CD14-positive monocyte (primary cell): ENCODE measurements at regions not wholly inside any gene's neighbourhood (a gene's known extent, or its start where the extent isn't known, plus 50 kb on each side); places are given as distances from the start of the nearest gene placed in this dataset.

ENCODE experiments used
- DNase-seq, 3 donors: peaks; one replicate each; pipeline ENCODE4 v3.0.0-alpha.2; 2011 to 2022
- H2AFZ ChIP-seq: 2 replicates; pipeline ENCODE4 v1.6.0; 2012; ENCODE audit warnings: mild to moderate bottlenecking, low read depth, low read length, inconsistent platforms; ENCODE audit not compliant: insufficient read depth, poor library complexity, severe bottlenecking
- H3K27ac ChIP-seq, 2 donors: 1 replicate in 1 of 2; 2 replicates in 1 of 2; pipeline ENCODE4 v1.5.1; 2012 to 2013; ENCODE audit warnings: low read length in 2 of 2, control low read depth in 1 of 2, inconsistent platforms in 1 of 2, low read depth in 1 of 2, mild to moderate bottlenecking in 1 of 2
- H3K27me3 ChIP-seq, 2 donors: one replicate each; pipeline versions ENCODE4 v1.6.0 to v1.6.1; 2011 to 2013; ENCODE audit warnings: low read length in 2 of 2; ENCODE audit not compliant: control insufficient read depth in 2 of 2, insufficient read depth in 2 of 2
- H3K36me3 ChIP-seq, 2 donors: replicated peaks in 1 of 2; 1 replicate in 1 of 2; 2 replicates in 1 of 2; pipeline versions ENCODE4 v1.5.1 to v1.6.1; 2012 to 2013; ENCODE audit warnings: low read length in 2 of 2, control low read depth in 1 of 2, inconsistent platforms in 1 of 2, mild to moderate bottlenecking in 1 of 2; ENCODE audit not compliant: insufficient read depth in 2 of 2, control insufficient read depth in 1 of 2
- H3K4me1 ChIP-seq, 2 donors: 1 replicate in 1 of 2; 2 replicates in 1 of 2; pipeline versions ENCODE4 v1.5.1 to v1.6.1; 2012 to 2013; ENCODE audit warnings: low read length in 2 of 2, control low read depth in 1 of 2, inconsistent platforms in 1 of 2, mild to moderate bottlenecking in 1 of 2, moderate library complexity in 1 of 2; ENCODE audit not compliant: insufficient read depth in 2 of 2, control insufficient read depth in 1 of 2
- H3K4me2 ChIP-seq: replicated peaks from 2 replicates; pipeline ENCODE3; 2012; ENCODE audit warnings: low read length, moderate library complexity, mild to moderate bottlenecking; ENCODE audit not compliant: poor library complexity, severe bottlenecking; ENCODE audit errors: extremely low read depth
- H3K4me3 ChIP-seq, 3 experiments: fragments of 200-600 bp in 1 of 3; sonication (generic) in 1 of 3; replicated peaks in 1 of 3; 1 replicate in 2 of 3; 2 replicates in 1 of 3; pipeline ENCODE4 v1.5.1; 2011 to 2013; ENCODE audit warnings: low read length in 3 of 3, mild to moderate bottlenecking in 3 of 3, control low read depth in 2 of 3, low read depth in 2 of 3, inconsistent platforms in 1 of 3, moderate library complexity in 1 of 3
- H3K79me2 ChIP-seq: 2 replicates; pipeline ENCODE4 v1.6.0; 2012; ENCODE audit warnings: mild to moderate bottlenecking, control low read depth, inconsistent platforms, low read length, moderate library complexity; ENCODE audit not compliant: insufficient read depth
- H3K9ac ChIP-seq: 2 replicates; pipeline ENCODE4 v1.6.0; 2017; ENCODE audit warnings: low read length, mild to moderate bottlenecking; ENCODE audit not compliant: insufficient read depth, poor library complexity, severe bottlenecking
- H3K9me3 ChIP-seq, 2 donors: replicated peaks in 1 of 2; 1 replicate in 1 of 2; 2 replicates in 1 of 2; pipeline versions ENCODE4 v1.5.1 to v1.6.1; 2012 to 2013; ENCODE audit warnings: low read length in 2 of 2, control low read depth in 1 of 2; ENCODE audit not compliant: control insufficient read depth in 1 of 2, insufficient read depth in 1 of 2
- H4K20me1 ChIP-seq: 2 replicates; pipeline ENCODE4 v1.6.0; 2012; ENCODE audit warnings: mild to moderate bottlenecking, low read length, control low read depth, moderate library complexity; ENCODE audit not compliant: insufficient read depth
- H3K27ac Mint-ChIP-seq, 7 donors: one replicate each; pipeline ENCODE4 v1.8.0; 2020; ENCODE audit warnings: mild to moderate bottlenecking in 7 of 7, mixed read lengths in 7 of 7, moderate library complexity in 6 of 7, inconsistent platforms in 2 of 7
- H3K27me3 Mint-ChIP-seq, 3 donors: one replicate each; pipeline ENCODE4 v1.8.0; 2021 to 2022; ENCODE audit warnings: low read depth in 3 of 3, mild to moderate bottlenecking in 3 of 3, mixed read lengths in 3 of 3, moderate library complexity in 3 of 3, inconsistent platforms in 1 of 3
- H3K36me3 Mint-ChIP-seq, 2 donors: one replicate each; pipeline ENCODE4 v1.8.0; 2020; ENCODE audit warnings: mixed read lengths in 2 of 2, inconsistent platforms in 1 of 2, mild to moderate bottlenecking in 1 of 2
- H3K4me1 Mint-ChIP-seq: one replicate; pipeline ENCODE4 v1.8.0; 2020; ENCODE audit warnings: mild to moderate bottlenecking, mixed read lengths
- H3K4me3 Mint-ChIP-seq, 2 donors: one replicate each; pipeline ENCODE4 v1.8.0; 2020; ENCODE audit warnings: mild to moderate bottlenecking in 2 of 2, mixed read lengths in 2 of 2, moderate library complexity in 1 of 2
- H3K9me3 Mint-ChIP-seq, 7 donors: one replicate each; pipeline ENCODE4 v1.8.0; 2020 to 2022; ENCODE audit warnings: mixed read lengths in 7 of 7, mild to moderate bottlenecking in 6 of 7, moderate library complexity in 6 of 7, inconsistent platforms in 2 of 7
- CTCF ChIP-seq: fragments of 200-600 bp; IDR thresholded peaks from one replicate; pipeline ENCODE4 v1.8.0; 2022; ENCODE audit warnings: antibody characterized with exemption, mild to moderate bottlenecking
- WGBS: methylation state at CpG from one replicate; pipeline ENCODE4 v1.1.5; 2013; ENCODE audit warnings: missing lambda C conversion rate; ENCODE audit not compliant: insufficient coverage; 5-methylcytosine and 5-hydroxymethylcytosine counted together
- intact Hi-C, 2 donors: fragments of 100-400 bp; cut with micrococcal nuclease; formaldehyde crosslinking; loops; one replicate each; pipeline versions ENCODE4 v1.15.0 to v1.15.1; 2023

DNA sequence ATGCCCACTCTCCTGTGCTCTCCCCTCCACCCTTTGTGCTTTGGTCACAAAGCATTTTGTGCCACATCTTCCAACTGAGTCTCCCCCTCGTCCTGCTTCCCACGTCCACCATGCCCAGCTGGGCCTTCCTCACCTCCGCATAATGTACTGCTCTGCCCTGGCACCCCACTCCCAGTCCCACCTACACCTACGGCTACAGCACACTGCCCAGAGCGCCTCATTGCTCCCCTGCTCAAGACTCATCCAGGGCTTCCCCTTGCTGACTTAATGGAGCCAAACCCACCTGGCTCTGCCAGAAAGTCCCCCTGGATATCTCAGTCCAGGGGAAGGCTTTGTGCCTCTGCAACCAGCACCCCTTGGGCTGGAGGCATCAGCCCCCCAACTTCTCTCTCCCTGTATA is 299.2 kb upstream of the ZMIZ1 start:
- H3K4me3 ChIP-seq = no peak overlapping the region

DNA sequence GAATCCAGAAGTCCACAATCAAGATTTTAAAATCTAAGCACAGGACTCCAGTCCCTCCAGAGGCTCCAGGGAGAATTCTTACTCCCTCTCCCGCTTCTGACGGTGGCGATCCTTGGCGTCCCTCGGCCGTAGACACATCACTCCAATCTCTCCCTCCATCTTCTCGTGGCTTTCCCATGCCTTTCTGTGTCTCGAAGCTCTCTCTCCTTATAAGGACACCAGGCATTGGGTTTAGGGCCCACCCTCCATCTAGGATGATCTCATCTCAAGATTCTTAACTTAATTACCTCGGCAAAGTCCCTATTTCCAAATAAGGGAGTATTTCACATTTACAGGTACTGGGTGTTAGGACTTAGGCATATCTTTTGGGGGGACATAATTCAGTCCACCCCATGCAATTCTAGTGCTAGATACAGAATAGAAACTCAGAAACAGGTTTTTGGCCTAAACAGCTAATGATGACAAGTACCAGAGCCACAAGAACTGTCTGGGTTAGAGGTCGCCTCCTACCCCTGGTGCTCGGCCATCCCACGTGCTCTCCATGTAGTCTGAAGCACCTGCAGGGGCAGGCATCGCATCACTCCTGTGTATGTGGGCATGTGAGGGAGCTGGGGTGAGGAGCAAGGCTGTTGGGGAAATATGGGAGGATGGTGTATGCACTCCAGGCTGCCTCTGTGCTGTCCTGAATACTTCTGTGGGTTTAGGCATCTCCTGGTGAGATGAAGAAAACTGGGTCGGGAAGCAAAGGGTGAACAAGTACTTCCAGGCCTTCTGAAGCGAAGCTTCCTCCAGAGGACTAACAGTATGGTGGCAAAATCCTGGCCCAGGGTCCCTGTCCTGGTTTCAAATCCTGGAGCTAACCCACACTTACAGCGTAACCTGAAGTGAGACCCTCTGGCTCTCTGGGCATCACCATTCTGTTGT is 298.3 kb upstream of the ZMIZ1 start:
- Histone ChIP-seq H3K9me3 (no peaks in the 10 kb centered on the region), H3K4me1 (peaks cover 0 to 4% of the 10 kb centered on the region in 2 donors), H2AFZ (no peak overlapping the region), H3K4me2 (no peak overlapping the region), H4K20me1 (no peaks in the 10 kb centered on the region), H3K79me2 (no peaks in the 10 kb centered on the region), H3K4me3 (no peak overlapping the region), H3K9ac (no peak overlapping the region), H3K27ac (no peak overlapping the region), H3K27me3 (no peaks in the 10 kb centered on the region), H3K36me3 (no peaks in the 10 kb centered on the region)
- H3K36me3 Mint-ChIP-seq = no peaks in the 10 kb centered on the region
- peaks cover 1 to 6% (median 4%) of the 10 kb centered on the region in 3 donors for H3K27me3 Mint-ChIP-seq
- no peak overlapping the region for H3K27ac Mint-ChIP-seq
- no peak overlapping the region for H3K4me3 Mint-ChIP-seq
- WGBS = 95% methylated on average over 14 of the region's 16 CpGs
- DNase-seq = no peak
- H3K4me1 Mint-ChIP-seq = peaks cover 4% of the 10 kb centered on the region
- H3K9me3 Mint-ChIP-seq = peaks cover 0 to 2% (median 0%) of the 10 kb centered on the region in 7 donors
- intact Hi-C loops = no loop called here
- no peak for TF ChIP-seq CTCF

More for the DNA sequence above, 299.2 kb upstream of the ZMIZ1 start:
- Mint-ChIP-seq H3K27me3 (peaks cover 1 to 6% (median 4%) of the 10 kb centered on the region in 3 donors), H3K4me3 (no peak overlapping the region), H3K27ac (no peak overlapping the region), H3K36me3 (no peaks in the 10 kb centered on the region), H3K4me1 (peaks cover 11% of the 10 kb centered on the region), H3K9me3 (peaks cover 0 to 2% (median 0%) of the 10 kb centered on the region in 7 donors)
- no peaks in the 10 kb centered on the region for H4K20me1 ChIP-seq
- no peak overlapping the region for H3K27ac ChIP-seq
- intact Hi-C loops = loop anchor here in 1 of 2 donors (10.0 kb wide), 1 partner anchor 295 kb away; the partner anchor contains the start of gene ZMIZ1
- H3K27me3 ChIP-seq = no peaks in the 10 kb centered on the region
- 90% methylated on average over 5 of the region's 5 CpGs for WGBS
- no peak overlapping the region for H3K4me2 ChIP-seq
- TF ChIP-seq CTCF = no peak
- peaks cover 5 to 11% of the 10 kb centered on the region in 2 donors for H3K4me1 ChIP-seq
- no peaks in the 10 kb centered on the region for H3K9me3 ChIP-seq
- no peak for DNase-seq
- no peaks in the 10 kb centered on the region for H3K36me3 ChIP-seq
- H3K9ac ChIP-seq = no peak overlapping the region
- H2AFZ ChIP-seq = no peak overlapping the region
- no peaks in the 10 kb centered on the region for H3K79me2 ChIP-seq
